Lung (tissue), 11 donors: ENCODE measurements at regions not wholly inside any gene's neighbourhood (a gene's known extent, or its start where the extent isn't known, plus 50 kb on each side); places are given as distances from the start of the nearest gene placed in this dataset.

Experiments
- ATAC-seq: fragments of 200-7000 bp; cut with Tn5 transposase; one replicate; pipeline ENCODE4 v1.9.1; 2020; ENCODE audit warnings: moderate number of reproducible peaks; ENCODE audit not compliant: insufficient read depth, low FRiP score
- DNase-seq, 3 donors: peaks; one replicate each; pipeline ENCODE4 v3.0.0-alpha.2; 2013 to 2017
- H3K27ac ChIP-seq, 2 donors: one replicate each; pipeline ENCODE4 v1.5.1; 2013; ENCODE audit warnings: mild to moderate bottlenecking in 2 of 2, moderate library complexity in 2 of 2, control low read depth in 1 of 2, inconsistent platforms in 1 of 2, low read depth in 1 of 2, low read length in 1 of 2
- H3K27me3 ChIP-seq, 3 donors: one replicate each; pipeline ENCODE4 v1.5.1; 2013; ENCODE audit warnings: low read length in 2 of 3; ENCODE audit not compliant: control insufficient read depth in 3 of 3, insufficient read depth in 3 of 3
- H3K36me3 ChIP-seq, 4 donors: one replicate each; pipeline ENCODE4 v1.5.1; 2013; ENCODE audit warnings: low read length in 4 of 4, mild to moderate bottlenecking in 1 of 4, moderate library complexity in 1 of 4; ENCODE audit not compliant: control insufficient read depth in 4 of 4, insufficient read depth in 4 of 4
- H3K4me1 ChIP-seq, 5 donors: one replicate each; pipeline ENCODE4 v1.5.1; 2013; ENCODE audit warnings: low read length in 5 of 5, mild to moderate bottlenecking in 2 of 5, moderate library complexity in 1 of 5; ENCODE audit not compliant: control insufficient read depth in 5 of 5, insufficient read depth in 5 of 5
- H3K4me3 ChIP-seq: one replicate; pipeline ENCODE4 v1.5.1; 2013; ENCODE audit warnings: mild to moderate bottlenecking, control low read depth, moderate library complexity
- H3K9ac ChIP-seq, 2 donors: one replicate each; pipeline ENCODE4 v1.5.1; 2013; ENCODE audit warnings: low read length in 2 of 2, control low read depth in 1 of 2; ENCODE audit not compliant: insufficient read depth in 1 of 2
- H3K9me3 ChIP-seq, 4 donors: one replicate each; pipeline ENCODE4 v1.5.1; 2013; ENCODE audit warnings: low read length in 3 of 4, mild to moderate bottlenecking in 1 of 4, moderate library complexity in 1 of 4; ENCODE audit not compliant: control insufficient read depth in 4 of 4, insufficient read depth in 3 of 4
- CTCF ChIP-seq: IDR thresholded peaks from 2 replicates; pipeline ENCODE4 v1.5.1; 2012; ENCODE audit warnings: mild to moderate bottlenecking; ENCODE audit errors: control extremely low read depth, extremely low read depth
- WGBS, 2 donors: extraction: QIAGEN DNeasy Blood & Tissue Kit; methylation state at CpG; one replicate each; pipeline ENCODE4 v1.1.7; 2013; 5-methylcytosine and 5-hydroxymethylcytosine counted together
- donor health status: control.
- donor health status: control.
- donor health status: Bipolar disorder and iron deficiency.
- donor health status: healthy.
- donor health status: DM: yes; HTN: yes; CAD: no.

- no peaks in the 10 kb centered on the region for H3K36me3 ChIP-seq
- WGBS, 2 donors, result 57 to 65% methylated on average over 4 of the region's 4 CpGs
- ATAC-seq, result no peak
- H3K27ac ChIP-seq, result no peak overlapping the region
- no peaks in the 10 kb centered on the region for H3K27me3 ChIP-seq
- peak; percentile 11 to 43 (median 33) for DNase-seq
- H3K4me3 ChIP-seq, result no peak overlapping the region
- no peak overlapping the region for H3K9ac ChIP-seq
- H3K4me1 ChIP-seq, result no peaks in the 10 kb centered on the region
- H3K9me3 ChIP-seq, result peaks cover 0 to 2% (median 0%) of the 10 kb centered on the region in 4 donors
- TF ChIP-seq CTCF, result no peak
Observed at GRCh38 chr6:88538130-88538706, 372.1 kb upstream of the CNR1 start.

- TF ChIP-seq CTCF, result no peak
- ATAC-seq, result no peak
- WGBS, 2 donors, result 34 to 39% methylated on average over 11 of the region's 11 CpGs
Observed at GRCh38 chr6:88536071-88536625, 370.0 kb upstream of the CNR1 start.

GRCh38 chr6:88535306-88535705 is 369.2 kb upstream of the CNR1 start:
- no peak for TF ChIP-seq CTCF
- DNase-seq (no peak), ATAC-seq (no peak)
- no peaks in the 10 kb centered on the region for H3K4me1 ChIP-seq
- peaks cover 0 to 3% (median 0%) of the 10 kb centered on the region in 4 donors for H3K9me3 ChIP-seq
- H3K27me3 ChIP-seq, result no peaks in the 10 kb centered on the region
- no peak overlapping the region for H3K9ac ChIP-seq
- no peak overlapping the region for H3K27ac ChIP-seq
- H3K4me3 ChIP-seq, result no peak overlapping the region
- 5 to 21% methylated on average over 1 of the region's 1 CpG for WGBS, 2 donors
- H3K36me3 ChIP-seq, result no peaks in the 10 kb centered on the region

More at GRCh38 chr6:88536071-88536625, 370.0 kb upstream of the CNR1 start:
- DNase-seq, result no peak
- H3K4me1 ChIP-seq, result no peaks in the 10 kb centered on the region
- no peak overlapping the region for H3K9ac ChIP-seq
- H3K27ac ChIP-seq, result no peak overlapping the region
- H3K36me3 ChIP-seq, result no peaks in the 10 kb centered on the region
- no peak overlapping the region for H3K4me3 ChIP-seq
- H3K9me3 ChIP-seq, result peaks cover 0 to 3% (median 0%) of the 10 kb centered on the region in 4 donors
- no peaks in the 10 kb centered on the region for H3K27me3 ChIP-seq
